ENCODE measurements at regions not wholly inside any gene's neighbourhood (a gene's known extent, or its start where the extent isn't known, plus 50 kb on each side); places are given as distances from the start of the nearest gene placed in this dataset.

- Histone ChIP-seq H3K27me3 (no peaks in the 10 kb centered on the region), H3K4me3 (no peak overlapping the region), H3K4me1 (no peaks in the 10 kb centered on the region), H3K36me3 (no peaks in the 10 kb centered on the region), H3K9me3 (no peaks in the 10 kb centered on the region), H3K27ac (no peak overlapping the region)
- DNase-seq: no peak
- TF ChIP-seq POLR2A (IDR thresholded peaks at IDR 0.05) (no peak), CTCF (IDR thresholded peaks at IDR 0.05) (no peak)
Measured at GRCh38 chr5:54909911-54910870, 75.2 kb downstream of the ESM1 start.

GRCh38 chr5:54908774-54909525 is 76.4 kb downstream of the ESM1 start:
- DNase-seq: no peak
- Histone ChIP-seq H3K27ac (no peak overlapping the region), H3K36me3 (no peaks in the 10 kb centered on the region), H3K9me3 (no peaks in the 10 kb centered on the region), H3K4me1 (no peaks in the 10 kb centered on the region), H3K27me3 (no peaks in the 10 kb centered on the region), H3K4me3 (no peak overlapping the region)
- TF ChIP-seq CTCF (IDR thresholded peaks at IDR 0.05) (no peak), POLR2A (IDR thresholded peaks at IDR 0.05) (no peak)

GRCh38 chr5:54905942-54906537 is 79.4 kb downstream of the ESM1 start:
- no peaks in the 10 kb centered on the region for H3K36me3 ChIP-seq
- no peaks in the 10 kb centered on the region for H3K27me3 ChIP-seq
- peak in 2 of 3 donors; percentile 26 to 79 for DNase-seq
- H3K9me3 ChIP-seq: no peaks in the 10 kb centered on the region
- no peak overlapping the region for H3K4me3 ChIP-seq
- peaks cover 0 to 4% (median 0%) of the 10 kb centered on the region in 4 donors for H3K4me1 ChIP-seq
- no peak overlapping the region for H3K27ac ChIP-seq
- peak in 4 of 6 experiments; percentile 47 to 61 (median 54) for TF ChIP-seq CTCF (IDR thresholded peaks at IDR 0.05)
- no peak for TF ChIP-seq POLR2A (IDR thresholded peaks at IDR 0.05)

GRCh38 chr5:54905246-54905795 is 80.1 kb downstream of the ESM1 start:
- Histone ChIP-seq H3K27ac (no peak overlapping the region), H3K4me3 (no peak overlapping the region), H3K4me1 (peaks cover 0 to 4% (median 0%) of the 10 kb centered on the region in 4 donors), H3K36me3 (no peaks in the 10 kb centered on the region), H3K27me3 (no peaks in the 10 kb centered on the region), H3K9me3 (no peaks in the 10 kb centered on the region)
- TF ChIP-seq CTCF (IDR thresholded peaks at IDR 0.05) (no peak), POLR2A (IDR thresholded peaks at IDR 0.05) (no peak)
- DNase-seq: no peak

- Histone ChIP-seq H3K4me1 (peaks cover 0 to 4% (median 0%) of the 10 kb centered on the region in 4 donors), H3K27me3 (no peaks in the 10 kb centered on the region), H3K27ac (no peak overlapping the region), H3K4me3 (no peak overlapping the region), H3K9me3 (no peaks in the 10 kb centered on the region), H3K36me3 (no peaks in the 10 kb centered on the region)
- TF ChIP-seq CTCF (IDR thresholded peaks at IDR 0.05): no peak
- no peak for TF ChIP-seq POLR2A (IDR thresholded peaks at IDR 0.05)
- DNase-seq: no peak
Measured at GRCh38 chr5:54904425-54904824, 81.0 kb downstream of the ESM1 start.

Measured in Peyer's patch (tissue), 4 donors.